Liver (tissue), 8 donors: ENCODE measurements at regions not wholly inside any gene's neighbourhood (a gene's known extent, or its start where the extent isn't known, plus 50 kb on each side); places are given as distances from the start of the nearest gene placed in this dataset.

Experiments used
- DNase-seq: peaks from one replicate; pipeline ENCODE4 v3.0.0-alpha.2; 2017; ENCODE audit warnings: low spot score
- H3K27ac ChIP-seq, 2 donors: one replicate each; pipeline ENCODE4 v1.7.0; 2013; ENCODE audit warnings: inconsistent platforms in 2 of 2, low read length in 2 of 2, control low read depth in 1 of 2, low read depth in 1 of 2, mild to moderate bottlenecking in 1 of 2
- H3K27me3 ChIP-seq, 4 donors: one replicate each; pipeline versions ENCODE4 v1.6.1 to v1.7.0; 2013; ENCODE audit warnings: low read length in 3 of 4, inconsistent platforms in 1 of 4, mild to moderate bottlenecking in 1 of 4, moderate library complexity in 1 of 4; ENCODE audit not compliant: control insufficient read depth in 4 of 4, insufficient read depth in 4 of 4
- H3K36me3 ChIP-seq, 4 donors: one replicate each; pipeline versions ENCODE4 v1.6.1 to v1.7.0; 2013; ENCODE audit warnings: low read length in 3 of 4, mild to moderate bottlenecking in 3 of 4, low read depth in 1 of 4, moderate library complexity in 1 of 4; ENCODE audit not compliant: control insufficient read depth in 4 of 4, insufficient read depth in 3 of 4
- H3K4me1 ChIP-seq, 4 donors: one replicate each; pipeline versions ENCODE4 v1.6.1 to v1.7.0; 2013; ENCODE audit warnings: low read length in 3 of 4, mild to moderate bottlenecking in 3 of 4, moderate library complexity in 1 of 4; ENCODE audit not compliant: control insufficient read depth in 4 of 4, insufficient read depth in 4 of 4
- H3K4me3 ChIP-seq, 3 donors: one replicate each; pipeline versions ENCODE4 v1.6.1 to v1.7.0; 2013; ENCODE audit warnings: low read length in 3 of 3, control low read depth in 1 of 3, low read depth in 1 of 3, mild to moderate bottlenecking in 1 of 3
- H3K9ac ChIP-seq, 2 donors: one replicate each; pipeline ENCODE4 v1.7.0; 2013; ENCODE audit warnings: low read length in 2 of 2, mild to moderate bottlenecking in 2 of 2, moderate library complexity in 2 of 2, control low read depth in 1 of 2, low read depth in 1 of 2
- H3K9me3 ChIP-seq, 4 donors: one replicate each; pipeline versions ENCODE4 v1.6.1 to v1.7.0; 2013; ENCODE audit warnings: low read length in 3 of 4; ENCODE audit not compliant: control insufficient read depth in 4 of 4
- ATF3 ChIP-seq: IDR thresholded peaks from 2 replicates; pipeline ENCODE4 v1.6.1; 2016; ENCODE audit warnings: antibody characterized with exemption
- EGR1 ChIP-seq, 2 donors: IDR thresholded peaks; 2 replicates each; pipeline ENCODE4 v1.6.1; 2016 to 2018; ENCODE audit warnings: antibody characterized with exemption in 2 of 2, low read depth in 2 of 2
- FOXA2 ChIP-seq: IDR thresholded peaks from 2 replicates; pipeline ENCODE4 v1.6.1; 2016; ENCODE audit warnings: antibody characterized with exemption
- GABPA ChIP-seq, 2 donors: IDR thresholded peaks in 1 of 2; conservative IDR thresholded peaks in 1 of 2; 2 replicates each; pipeline ENCODE4 v1.6.1; 2016; ENCODE audit warnings: antibody characterized with exemption in 2 of 2, mild to moderate bottlenecking in 1 of 2, moderate library complexity in 1 of 2
- HNF4A ChIP-seq, 2 donors: conservative IDR thresholded peaks; 2 replicates each; pipeline ENCODE4 v1.6.1; 2016; ENCODE audit warnings: antibody characterized with exemption in 2 of 2, mild to moderate bottlenecking in 2 of 2
- HNF4G ChIP-seq: IDR thresholded peaks from 2 replicates; pipeline ENCODE4 v1.6.1; 2016; ENCODE audit warnings: antibody characterized with exemption
- JUND ChIP-seq, 2 donors: IDR thresholded peaks; 2 replicates each; pipeline ENCODE4 v1.6.1; 2016; ENCODE audit warnings: antibody characterized with exemption in 2 of 2
- RAD21 ChIP-seq, 2 donors: IDR thresholded peaks; 2 replicates each; pipeline ENCODE4 v1.6.1; 2016; ENCODE audit warnings: antibody characterized with exemption in 2 of 2, mild to moderate bottlenecking in 2 of 2
- REST ChIP-seq: IDR thresholded peaks from 2 replicates; pipeline ENCODE4 v1.6.1; 2016; ENCODE audit warnings: antibody characterized with exemption, mild to moderate bottlenecking
- RXRA ChIP-seq, 2 donors: IDR thresholded peaks; 2 replicates each; pipeline ENCODE4 v1.6.1; 2017 to 2018; ENCODE audit warnings: antibody characterized with exemption in 2 of 2, mild to moderate bottlenecking in 1 of 2
- SP1 ChIP-seq: IDR thresholded peaks from 2 replicates; pipeline ENCODE4 v1.6.1; 2018; ENCODE audit warnings: antibody characterized with exemption, mild to moderate bottlenecking
- TAF1 ChIP-seq: conservative IDR thresholded peaks from 2 replicates; pipeline ENCODE4 v1.6.1; 2016; ENCODE audit warnings: antibody characterized with exemption, mild to moderate bottlenecking
- YY1 ChIP-seq: IDR thresholded peaks from 2 replicates; pipeline ENCODE4 v1.6.1; 2016; ENCODE audit warnings: antibody characterized with exemption, mild to moderate bottlenecking
- ZBTB33 ChIP-seq: IDR thresholded peaks from 2 replicates; pipeline ENCODE4 v1.6.1; 2016; ENCODE audit warnings: antibody characterized with exemption
- WGBS: extraction: QIAGEN DNeasy Blood & Tissue Kit; methylation state at CpG from one replicate; pipeline ENCODE4 v1.1.7; 2013; 5-methylcytosine and 5-hydroxymethylcytosine counted together
- TF ChIP-seq, protein P1 (sequence below): fragments of 150-350 bp; IDR thresholded peaks from 2 replicates; pipeline ENCODE4 v1.5.1; 2017; ENCODE audit warnings: improper control_type of control experiment, low read depth, low read length; ENCODE audit not compliant: missing input control
- donor health status: healthy.
- donor health status: healthy.
- donor health status: healthy.
- donor health status: healthy.
- donor health status: healthy.

- no peak overlapping the region for H3K9ac ChIP-seq
- H3K4me1 ChIP-seq, result no peaks in the 10 kb centered on the region
- no peaks in the 10 kb centered on the region for H3K9me3 ChIP-seq
- no peak overlapping the region for H3K4me3 ChIP-seq
- TF ChIP-seq, protein P1, sequence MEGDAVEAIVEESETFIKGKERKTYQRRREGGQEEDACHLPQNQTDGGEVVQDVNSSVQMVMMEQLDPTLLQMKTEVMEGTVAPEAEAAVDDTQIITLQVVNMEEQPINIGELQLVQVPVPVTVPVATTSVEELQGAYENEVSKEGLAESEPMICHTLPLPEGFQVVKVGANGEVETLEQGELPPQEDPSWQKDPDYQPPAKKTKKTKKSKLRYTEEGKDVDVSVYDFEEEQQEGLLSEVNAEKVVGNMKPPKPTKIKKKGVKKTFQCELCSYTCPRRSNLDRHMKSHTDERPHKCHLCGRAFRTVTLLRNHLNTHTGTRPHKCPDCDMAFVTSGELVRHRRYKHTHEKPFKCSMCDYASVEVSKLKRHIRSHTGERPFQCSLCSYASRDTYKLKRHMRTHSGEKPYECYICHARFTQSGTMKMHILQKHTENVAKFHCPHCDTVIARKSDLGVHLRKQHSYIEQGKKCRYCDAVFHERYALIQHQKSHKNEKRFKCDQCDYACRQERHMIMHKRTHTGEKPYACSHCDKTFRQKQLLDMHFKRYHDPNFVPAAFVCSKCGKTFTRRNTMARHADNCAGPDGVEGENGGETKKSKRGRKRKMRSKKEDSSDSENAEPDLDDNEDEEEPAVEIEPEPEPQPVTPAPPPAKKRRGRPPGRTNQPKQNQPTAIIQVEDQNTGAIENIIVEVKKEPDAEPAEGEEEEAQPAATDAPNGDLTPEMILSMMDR, result no peak
- no peak for TF ChIP-seq ATF3
- TF ChIP-seq RAD21 (IDR thresholded peaks at IDR 0.05), result no peak
- no peak for TF ChIP-seq EGR1 (IDR thresholded peaks at IDR 0.05; ENCODE audit: low read depth in 2 of 2)
- no peak for TF ChIP-seq TAF1
- no peak for TF ChIP-seq YY1
- 83% methylated on average over 1 of the region's 1 CpG for WGBS
- no peak for DNase-seq
- no peak overlapping the region for H3K27ac ChIP-seq
- no peaks in the 10 kb centered on the region for H3K36me3 ChIP-seq
- H3K27me3 ChIP-seq, result no peaks in the 10 kb centered on the region
These were observed 277.9 kb upstream of the RARB start for GRCh38 chr3:25150199-25150598.

DNA sequence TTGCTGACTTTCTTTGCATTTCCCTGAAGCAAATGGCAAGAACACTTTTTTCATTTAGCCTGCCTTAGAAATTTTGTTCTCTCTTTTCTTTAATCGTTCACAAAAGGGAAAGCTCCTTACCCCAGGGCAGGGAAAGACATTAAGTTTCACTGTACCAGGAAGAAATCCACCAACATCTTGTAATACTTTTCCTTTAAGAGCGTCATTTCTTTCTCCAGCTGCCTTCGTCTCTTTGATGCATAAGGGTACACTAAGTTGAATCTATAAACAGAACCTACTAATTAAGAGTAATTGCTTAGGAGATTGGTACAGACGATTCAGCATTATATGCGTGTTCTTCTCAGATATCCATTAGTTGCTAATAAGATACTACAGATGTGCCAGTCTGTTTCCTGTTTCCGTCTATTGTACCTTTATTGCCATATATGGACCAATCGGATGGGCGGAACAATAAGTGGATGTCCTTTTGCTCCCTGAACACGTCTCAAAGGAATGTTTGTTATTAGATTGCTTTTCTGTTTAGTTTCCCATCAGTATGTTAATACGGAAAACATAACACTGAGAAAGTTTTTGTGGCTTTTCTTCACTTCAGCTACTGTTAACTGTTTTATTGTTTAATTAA, 276.7 kb upstream of the RARB start:
- Histone ChIP-seq H3K27ac (no peak overlapping the region), H3K27me3 (no peaks in the 10 kb centered on the region), H3K4me1 (peaks cover 0 to 9% (median 5%) of the 10 kb centered on the region in 4 donors), H3K9ac (no peak overlapping the region), H3K9me3 (no peaks in the 10 kb centered on the region), H3K4me3 (no peak overlapping the region), H3K36me3 (no peaks in the 10 kb centered on the region)
- DNase-seq, result no peak
- WGBS, result 57% methylated on average over 10 of the region's 10 CpGs
- no peak for TF ChIP-seq SP1
- peak in 1 of 2 donors; percentile 14 for TF ChIP-seq RXRA (IDR thresholded peaks at IDR 0.05)
- no peak for TF ChIP-seq ZBTB33
- TF ChIP-seq JUND (IDR thresholded peaks at IDR 0.05), result no peak
- TF ChIP-seq RAD21 (IDR thresholded peaks at IDR 0.05), result no peak
- no peak for TF ChIP-seq ATF3
- TF ChIP-seq HNF4A (conservative IDR thresholded peaks at IDR 0.05), result no peak

- TF ChIP-seq TAF1, result no peak
- no peak for TF ChIP-seq REST
- no peak for TF ChIP-seq HNF4G
- no peak for TF ChIP-seq ZBTB33
- no peak for TF ChIP-seq FOXA2
- TF ChIP-seq RAD21 (IDR thresholded peaks at IDR 0.05), result no peak
- no peak for TF ChIP-seq GABPA (IDR thresholded peaks at IDR 0.05 in 1 of 2, conservative IDR thresholded peaks at IDR 0.05 in 1 of 2)
- no peak for TF ChIP-seq JUND (IDR thresholded peaks at IDR 0.05)
- no peak for TF ChIP-seq HNF4A (conservative IDR thresholded peaks at IDR 0.05)
- no peak for TF ChIP-seq SP1
- Histone ChIP-seq H3K4me3 (no peak overlapping the region), H3K27ac (no peak overlapping the region), H3K9me3 (no peaks in the 10 kb centered on the region), H3K4me1 (peaks cover 0 to 10% (median 5%) of the 10 kb centered on the region in 4 donors), H3K36me3 (no peaks in the 10 kb centered on the region), H3K9ac (no peak overlapping the region), H3K27me3 (no peaks in the 10 kb centered on the region)
- DNase-seq, result no peak
- 52% methylated on average over 3 of the region's 3 CpGs for WGBS
These were observed 276.2 kb upstream of the RARB start for GRCh38 chr3:25151903-25152295.
